NOMO-1 treated with DMSO at 0.1 percent for 48 hours (cell line): ENCODE measurements at regions not wholly inside any gene's neighbourhood (a gene's known extent, or its start where the extent isn't known, plus 50 kb on each side); places are given as distances from the start of the nearest gene placed in this dataset.
A peak's percentile ranks its signal among the peaks of the same experiment; 100 is the strongest.

Experiments used
- DNase-seq: peaks from one replicate; lab custom pipeline; 2025; ENCODE audit not compliant: unreplicated experiment; lab: John Stamatoyannopoulos, UW

DNA sequence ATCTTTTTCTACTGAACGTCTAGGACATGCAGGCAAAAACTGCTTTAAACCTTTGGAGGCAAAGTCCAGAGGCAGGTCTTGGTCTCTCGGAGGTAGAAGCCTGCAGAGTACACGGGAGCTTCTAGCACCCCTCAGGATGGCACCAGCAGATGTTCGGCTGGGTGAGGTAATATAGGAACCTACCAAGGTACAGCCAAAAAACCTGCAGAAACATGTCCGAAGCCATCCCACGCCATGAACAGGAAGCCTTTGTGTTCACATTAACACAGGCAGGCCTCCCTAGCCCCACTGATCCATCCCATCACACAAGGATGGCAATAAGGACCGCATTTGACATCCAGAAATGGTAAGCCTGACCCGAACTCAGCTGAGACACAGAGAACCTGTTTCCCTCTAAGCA, 157.9 kb upstream of the HES1 start:
- no peak for DNase-seq

DNA sequence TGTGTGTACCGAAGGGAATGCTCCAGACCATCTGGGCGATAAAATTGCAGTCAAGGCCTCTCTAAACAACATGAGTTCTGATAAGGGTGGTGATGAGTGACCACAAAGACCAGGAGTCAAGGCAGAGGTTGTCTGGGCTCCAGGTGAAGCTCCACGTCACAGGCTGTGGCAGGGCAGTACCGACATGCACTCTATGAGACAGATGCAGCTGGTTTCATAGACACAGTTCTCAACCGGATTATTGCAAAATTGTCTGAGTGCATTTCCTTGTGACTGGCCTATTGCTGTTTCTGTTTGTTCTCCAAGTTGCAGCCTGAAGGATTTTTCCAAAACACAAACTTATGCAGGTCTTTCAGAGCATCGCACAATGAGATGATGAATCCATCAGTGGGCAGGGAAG, 157.5 kb upstream of the HES1 start:
- DNase-seq: no peak

DNA sequence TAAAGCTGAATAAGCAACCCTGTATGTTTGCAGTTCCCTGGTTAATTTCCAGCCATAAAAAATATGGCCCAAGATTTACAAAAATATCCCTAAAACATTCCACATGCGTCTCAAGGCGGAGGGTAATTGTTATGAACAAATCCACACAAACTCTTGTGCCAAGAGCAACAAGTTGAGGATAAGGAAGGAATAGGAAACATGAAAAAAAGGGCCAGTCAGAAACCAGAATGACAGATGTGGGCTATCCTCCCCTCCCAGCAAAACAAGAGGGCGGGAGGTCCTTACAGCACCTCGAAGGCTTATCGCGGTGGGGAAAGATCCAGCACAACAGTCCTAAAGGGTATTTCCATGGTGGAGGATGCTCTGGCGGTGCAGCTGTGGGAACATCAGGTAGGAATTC, 155.6 kb upstream of the HES1 start:
- no peak for DNase-seq

DNA sequence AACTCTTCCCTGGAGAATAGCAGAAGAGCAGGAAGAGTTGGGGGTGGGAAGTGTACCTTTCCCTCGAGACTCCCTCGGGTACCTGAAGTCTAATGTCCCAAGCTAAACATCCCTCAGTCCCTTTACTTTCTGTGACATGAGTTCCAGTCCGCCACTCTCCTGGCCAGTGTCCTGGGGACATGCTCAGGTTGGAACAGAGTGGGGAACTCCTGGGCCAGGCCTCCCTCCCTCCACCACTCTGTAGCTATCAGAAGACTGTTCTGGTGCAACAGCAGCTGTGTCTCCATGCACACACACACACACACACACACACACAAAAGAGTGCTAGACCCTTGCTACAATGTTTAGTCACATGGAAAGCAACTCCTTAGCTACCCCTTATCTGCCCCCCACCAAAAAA, 155.0 kb upstream of the HES1 start:
- DNase-seq: no peak

DNA sequence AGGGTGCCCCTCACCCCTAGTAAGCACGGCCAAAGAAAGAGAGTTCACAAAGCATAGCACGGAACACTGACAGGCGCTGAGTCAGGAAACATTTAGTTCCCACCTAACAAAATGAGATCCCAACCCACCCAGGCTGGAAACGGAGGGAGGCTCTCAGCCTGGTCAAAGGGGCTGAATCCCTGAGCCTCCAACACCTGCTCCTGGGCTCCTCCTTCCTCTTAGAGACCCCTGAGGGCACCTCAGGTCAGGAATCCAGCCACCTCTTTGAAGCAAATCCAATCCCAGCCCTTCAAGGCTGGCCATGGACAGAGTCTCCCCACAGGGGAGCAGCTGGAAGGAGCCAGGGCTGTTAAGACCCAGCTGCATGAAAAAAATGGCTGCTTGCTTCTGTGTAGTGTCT, 154.4 kb upstream of the HES1 start:
- no peak for DNase-seq

DNA sequence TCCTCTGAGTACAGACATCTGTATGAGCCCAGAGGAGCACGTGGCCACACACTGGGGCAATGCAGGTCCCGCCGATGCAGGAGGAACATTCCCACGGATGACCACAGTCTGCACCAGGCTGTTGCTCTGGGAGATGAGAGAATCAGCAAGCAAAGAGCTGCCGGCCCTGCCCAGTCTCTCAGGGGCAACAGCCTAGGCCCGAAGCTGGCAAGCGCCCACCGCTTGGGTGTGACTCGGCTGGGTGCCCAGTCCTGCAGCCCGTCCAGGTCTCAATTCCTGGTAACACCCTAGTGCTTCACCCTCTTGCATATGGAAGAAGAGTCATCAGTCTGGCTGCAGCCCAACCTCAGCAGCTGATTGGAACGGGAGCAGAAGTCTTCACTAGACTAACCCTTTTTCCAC, 153.7 kb upstream of the HES1 start:
- no peak for DNase-seq

DNA sequence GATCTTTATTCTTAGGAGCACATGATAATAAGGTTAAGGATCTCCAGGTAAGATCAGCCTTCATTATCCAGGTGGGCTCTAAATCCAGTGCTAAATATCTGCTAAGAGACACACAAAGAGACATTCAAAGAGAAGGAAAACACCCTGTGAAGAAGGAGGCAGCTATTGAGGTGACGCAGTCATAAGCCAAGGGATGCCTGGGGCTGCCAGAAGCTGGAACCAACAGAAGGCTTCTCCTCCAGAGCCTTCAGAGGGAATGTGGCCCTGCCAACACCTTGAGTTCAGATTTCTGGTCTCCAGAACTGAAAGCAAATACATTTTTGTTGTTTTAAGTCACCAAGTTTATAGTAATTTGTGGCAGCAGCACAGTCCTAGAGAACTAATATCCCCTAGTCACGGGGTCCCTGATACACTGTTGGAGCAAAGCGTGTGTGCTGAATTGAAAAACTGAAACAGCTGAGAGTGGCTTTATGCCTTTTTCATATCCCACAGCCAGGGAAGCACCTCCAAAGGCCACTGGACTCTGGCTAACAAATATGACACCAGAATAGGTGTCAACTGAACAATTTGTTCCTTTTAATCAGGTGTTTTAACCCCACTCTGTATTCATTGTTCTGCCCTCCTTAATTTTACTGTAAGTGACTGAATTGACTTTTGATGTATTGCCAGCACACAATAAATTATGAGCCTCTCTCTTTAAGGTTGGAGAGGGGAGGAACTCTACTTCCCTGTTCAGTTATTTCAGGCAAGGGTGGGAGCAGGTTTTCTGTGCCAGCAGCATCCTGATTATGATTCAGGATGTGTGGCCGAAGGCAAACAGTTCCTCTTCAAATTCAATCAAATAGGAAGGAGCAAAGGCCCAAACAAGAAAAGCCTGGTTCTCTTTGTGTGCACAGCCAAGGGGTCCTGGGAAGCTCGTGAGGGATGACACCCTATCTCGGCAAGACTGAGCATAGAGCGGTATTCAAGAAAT, 151.8 kb upstream of the HES1 start:
- no peak for DNase-seq

DNA sequence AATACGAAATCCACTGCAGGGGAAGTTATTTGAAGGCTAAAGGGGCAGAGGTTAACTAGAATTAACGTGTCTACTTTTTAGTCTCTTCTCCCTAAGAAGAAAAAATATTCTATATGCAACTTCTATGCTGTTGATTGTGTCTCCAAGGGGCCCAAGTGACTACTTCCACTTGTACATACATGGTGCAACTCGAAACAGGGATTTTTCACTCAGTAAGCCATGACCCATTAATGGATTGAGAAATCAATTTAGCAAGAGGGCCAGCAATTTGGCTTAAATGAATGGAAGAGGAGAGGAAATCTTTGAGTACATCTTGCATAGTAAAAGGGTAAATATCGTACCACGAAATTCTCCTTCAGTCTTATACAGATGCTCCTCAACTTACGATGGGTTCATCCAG, 151.1 kb upstream of the HES1 start:
- no peak for DNase-seq

DNA sequence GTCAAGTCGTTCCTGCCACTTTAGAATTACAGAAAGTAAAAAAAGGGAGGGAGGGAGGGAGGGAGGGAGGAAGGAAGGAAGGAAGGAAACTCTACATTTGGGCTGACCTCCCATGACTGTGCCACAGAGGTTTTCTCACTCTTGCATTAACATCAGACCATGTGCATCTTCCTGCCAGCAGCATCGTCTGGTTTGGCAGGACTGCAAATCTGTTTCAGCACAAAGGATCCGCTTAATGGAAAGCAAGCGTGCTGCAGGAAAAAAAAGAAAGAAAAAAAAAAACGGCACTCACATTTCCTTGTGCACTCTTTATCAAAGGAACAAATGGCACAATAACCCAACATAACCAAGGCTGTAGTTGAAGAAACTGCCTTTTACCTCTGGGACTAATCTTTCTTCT, 148.8 kb upstream of the HES1 start:
- DNase-seq: no peak

DNA sequence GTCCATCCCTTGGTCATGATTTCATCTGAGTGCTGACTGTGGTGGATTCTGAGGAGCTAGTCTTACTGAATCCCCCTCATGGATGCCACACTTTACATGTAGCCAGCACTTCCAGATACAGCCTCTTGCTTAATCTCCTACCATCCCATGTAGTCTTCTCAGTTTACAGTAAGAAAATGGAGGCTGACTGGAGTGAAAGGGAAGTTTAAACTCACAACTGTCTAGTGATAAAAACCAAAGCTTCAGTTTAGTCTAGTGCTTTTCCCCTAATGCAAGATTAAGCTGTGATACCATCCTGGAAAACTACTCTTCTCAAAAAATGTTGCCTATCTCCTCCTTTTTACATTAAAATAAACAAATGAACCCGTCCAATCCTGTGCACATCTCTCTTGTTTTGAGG, 146.8 kb upstream of the HES1 start:
- DNase-seq: no peak

DNA sequence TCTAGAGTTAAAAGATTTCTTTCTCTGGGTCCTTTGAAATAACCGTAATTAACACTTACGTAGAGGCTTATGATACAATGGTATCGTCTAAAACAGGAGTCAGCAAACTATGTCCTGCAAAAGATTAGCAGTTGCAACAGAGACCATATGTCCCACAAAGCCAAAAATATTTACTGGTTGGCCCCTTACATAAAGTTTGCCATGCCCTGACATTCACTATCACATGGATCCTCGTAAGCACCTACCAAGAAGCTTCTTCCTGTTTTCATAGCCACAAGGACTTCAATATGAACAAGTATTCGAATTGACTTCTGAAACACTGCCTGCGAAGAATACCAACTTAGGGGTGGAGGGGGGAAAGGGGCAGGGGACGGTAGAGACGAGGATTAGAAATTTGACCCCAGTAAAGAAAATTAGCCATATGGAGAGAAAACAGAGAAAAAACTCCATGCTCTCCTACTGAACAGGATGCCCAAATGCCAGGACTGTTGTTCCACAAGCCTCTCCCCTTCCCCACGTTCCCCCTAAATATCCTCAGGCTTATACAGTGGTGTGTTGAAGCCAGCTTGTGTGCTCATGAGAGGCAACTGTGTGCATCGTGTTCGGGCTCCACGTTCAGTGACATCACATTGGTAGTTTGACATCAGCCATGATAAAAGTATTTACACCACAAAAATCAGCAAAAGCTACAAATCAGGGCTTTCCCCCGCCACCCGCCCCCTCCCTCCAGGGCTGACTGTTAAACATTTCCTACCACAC, 144.1 kb upstream of the HES1 start:
- DNase-seq: peak; percentile 18

DNA sequence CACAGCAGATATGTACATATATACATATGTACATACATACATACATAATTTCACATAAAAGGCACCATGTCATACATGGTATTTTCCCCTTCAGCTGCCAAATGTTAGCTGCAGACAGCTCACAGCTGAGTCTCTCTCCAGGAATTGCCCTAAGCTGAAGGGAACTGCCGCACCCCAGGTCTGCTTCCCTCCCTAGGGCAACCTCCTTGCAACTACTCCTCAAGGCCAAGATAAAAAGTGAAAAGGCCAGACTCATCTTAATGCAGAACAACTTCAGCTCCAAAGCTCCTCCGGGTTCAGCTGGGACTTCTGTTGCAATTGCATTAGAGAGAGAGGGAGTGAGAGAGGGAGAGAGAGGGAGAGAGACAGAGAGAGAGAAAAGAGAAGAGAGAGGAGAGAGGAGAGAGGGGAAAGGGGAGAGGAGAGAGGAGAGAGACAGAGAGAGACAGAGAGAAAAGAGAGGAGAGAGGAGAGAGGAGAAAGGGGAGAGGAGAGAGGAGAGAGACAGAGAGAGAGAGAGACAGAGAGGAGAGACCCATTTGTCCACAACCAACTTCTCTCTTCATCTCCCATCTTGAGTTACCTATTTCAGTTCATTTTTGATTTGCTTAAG, 143.4 kb upstream of the HES1 start:
- no peak for DNase-seq

DNA sequence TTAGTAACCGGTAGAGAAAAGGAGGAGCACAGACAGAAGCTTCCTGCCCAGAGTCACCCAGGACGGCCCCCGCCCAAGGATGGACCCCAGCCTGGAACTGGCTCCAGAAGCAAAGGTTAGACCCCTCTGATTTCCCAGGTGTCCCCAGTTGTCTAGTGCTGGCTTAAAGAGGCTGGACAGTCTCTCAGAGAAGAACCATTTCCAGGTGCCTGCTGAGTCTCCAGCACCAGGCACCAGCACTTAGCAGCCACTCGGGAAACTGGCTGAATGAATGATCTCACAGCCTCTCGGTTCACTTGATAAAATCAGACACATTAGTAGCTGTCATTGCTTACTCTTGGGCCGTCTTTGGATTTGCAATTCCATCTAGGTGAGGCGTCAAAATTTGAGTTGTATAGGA, 139.7 kb upstream of the HES1 start:
- no peak for DNase-seq

DNA sequence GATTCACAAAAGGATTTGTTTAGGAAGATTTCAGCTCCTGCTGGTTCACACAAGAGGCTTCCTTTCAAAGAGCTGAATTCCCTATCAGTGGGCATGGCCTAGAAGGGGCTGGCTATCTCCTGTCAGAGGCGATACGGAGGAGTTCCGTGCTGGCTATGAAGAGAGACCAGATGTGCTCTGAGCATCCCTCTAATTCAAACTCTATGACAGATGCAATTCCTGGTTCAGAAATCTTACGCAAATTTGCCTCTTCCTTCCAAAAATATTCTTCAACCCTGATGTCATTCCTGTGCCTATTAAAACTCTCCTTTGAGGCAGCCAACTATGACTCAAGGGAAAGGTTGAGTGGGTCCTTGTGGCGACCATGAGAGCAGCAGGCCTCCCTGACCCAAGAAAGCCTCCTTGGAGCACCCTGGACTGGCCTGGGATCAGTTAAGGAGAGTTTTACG, 139.3 kb upstream of the HES1 start:
- DNase-seq: no peak

DNA sequence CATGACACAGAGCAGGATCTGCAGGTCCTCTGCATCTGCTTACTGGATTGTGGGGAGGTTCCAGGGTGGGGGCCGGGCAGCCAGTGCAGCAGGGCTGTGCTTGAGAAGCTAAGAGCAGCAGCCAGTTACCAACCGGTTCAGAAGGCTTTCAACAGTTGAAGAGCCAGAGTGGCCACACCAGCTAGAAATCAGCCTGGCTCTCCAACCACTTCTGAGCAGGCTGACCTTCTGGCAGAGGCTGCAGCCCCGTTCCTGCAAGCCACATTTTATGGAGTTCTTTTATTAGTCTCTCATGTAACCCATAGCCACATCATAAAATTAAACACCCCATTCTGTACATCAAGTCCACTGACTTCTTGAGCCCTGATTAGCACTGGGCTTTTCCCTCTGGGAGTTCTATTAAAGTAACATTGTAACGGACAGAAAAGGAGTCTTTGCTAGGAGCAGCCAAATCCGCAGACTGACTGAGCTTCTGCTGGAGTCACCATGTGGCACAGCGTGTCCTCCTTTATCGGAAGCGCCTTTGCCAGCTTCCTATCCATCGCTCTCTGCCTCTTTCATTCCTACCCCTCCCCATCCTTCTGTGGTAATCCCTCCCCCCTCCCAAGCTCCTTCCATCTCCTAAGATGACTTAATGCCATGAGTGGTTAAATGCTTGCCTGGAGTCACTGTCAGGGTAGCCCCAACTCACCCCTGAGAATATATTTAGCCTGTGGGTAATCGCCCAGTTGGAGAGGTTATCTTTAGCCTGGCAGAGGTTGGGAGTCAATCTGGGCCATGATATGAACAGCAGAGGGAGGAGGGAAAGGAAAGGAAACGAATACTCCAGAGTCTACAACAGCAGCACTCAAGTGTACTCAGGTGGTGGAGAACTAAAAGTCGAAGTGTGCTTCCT, 138.5 kb upstream of the HES1 start:
- DNase-seq: no peak

DNA sequence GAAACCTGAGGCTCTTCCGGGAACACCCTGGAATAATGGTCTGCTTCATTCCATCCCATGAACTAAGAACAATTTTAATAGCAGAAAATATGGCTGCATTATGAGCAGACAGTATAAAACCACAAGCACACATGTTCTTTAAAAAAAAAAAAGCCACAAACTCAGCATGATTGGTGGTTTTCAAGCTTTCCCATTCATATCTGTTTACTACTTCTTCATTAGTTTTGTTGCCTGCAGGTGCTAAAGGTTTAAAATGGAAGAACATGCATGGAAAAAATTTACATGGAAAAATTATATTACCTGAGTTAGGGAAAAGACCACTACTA, 137.9 kb upstream of the HES1 start:
- no peak for DNase-seq

DNA sequence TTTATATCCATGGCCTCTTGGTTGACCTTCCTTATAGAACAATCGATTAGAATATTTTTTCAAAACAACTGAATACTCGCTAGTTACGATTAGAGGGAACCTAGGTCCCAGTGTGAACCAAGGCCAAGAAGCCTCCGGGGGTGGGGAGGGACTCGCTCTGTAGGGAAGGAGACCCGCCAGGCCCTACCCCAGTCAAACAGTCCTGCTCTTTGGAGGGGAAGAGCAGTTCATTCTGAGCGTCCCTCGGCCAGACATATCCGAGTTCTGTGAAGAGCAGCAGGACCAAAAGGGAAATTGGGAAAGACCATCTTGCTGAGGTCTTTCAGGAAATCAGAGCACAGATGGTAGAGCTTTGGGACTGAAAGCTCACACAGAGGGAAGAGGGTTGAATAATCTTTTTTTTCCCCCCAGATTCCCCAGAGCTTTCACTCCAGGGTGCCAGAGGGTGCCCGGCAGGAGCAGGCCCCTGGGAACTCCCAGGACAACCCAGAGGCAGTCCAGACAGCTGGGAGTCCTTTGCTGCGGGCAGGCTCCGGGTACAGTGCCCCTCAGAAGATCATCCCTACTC, 137.2 kb upstream of the HES1 start:
- DNase-seq: no peak

DNA sequence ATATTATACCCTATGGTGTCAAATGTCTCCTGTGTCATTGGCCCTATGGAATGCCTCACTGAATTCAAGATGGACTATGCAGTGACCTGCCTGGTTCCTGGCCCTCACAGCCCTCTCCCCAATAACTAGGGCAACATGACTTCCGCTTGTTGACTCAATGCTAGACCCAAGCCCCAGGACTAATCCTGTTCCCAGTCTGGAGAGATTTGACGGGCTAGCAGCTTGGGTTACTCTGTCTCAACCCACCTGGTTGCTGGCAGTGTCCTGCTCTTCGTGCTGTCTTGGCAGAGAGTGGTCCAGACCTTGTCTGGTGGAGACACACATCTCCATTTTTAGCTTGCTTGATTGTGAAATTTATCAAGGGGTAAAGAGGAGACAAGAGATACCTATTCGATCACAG, 135.8 kb upstream of the HES1 start:
- no peak for DNase-seq

DNA sequence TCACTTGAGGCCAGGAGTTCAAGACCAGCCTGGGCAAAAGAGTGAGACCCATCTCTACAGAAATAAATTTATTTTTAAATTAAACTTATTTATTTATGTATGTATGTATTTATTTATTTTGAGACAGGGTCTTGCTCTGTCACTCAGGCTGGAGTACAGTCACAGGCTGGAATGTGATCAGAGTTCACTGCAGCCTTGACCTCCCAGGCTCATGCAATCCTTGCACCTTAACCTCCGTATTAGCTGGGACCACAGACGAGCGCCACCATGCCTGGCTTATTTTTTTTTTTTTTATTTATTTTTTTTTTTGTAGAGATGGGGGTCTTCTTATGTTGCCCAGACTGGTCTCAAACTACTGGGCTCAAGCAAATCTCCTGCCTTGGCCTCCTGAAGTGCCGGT, 135.2 kb upstream of the HES1 start:
- DNase-seq: no peak

DNA sequence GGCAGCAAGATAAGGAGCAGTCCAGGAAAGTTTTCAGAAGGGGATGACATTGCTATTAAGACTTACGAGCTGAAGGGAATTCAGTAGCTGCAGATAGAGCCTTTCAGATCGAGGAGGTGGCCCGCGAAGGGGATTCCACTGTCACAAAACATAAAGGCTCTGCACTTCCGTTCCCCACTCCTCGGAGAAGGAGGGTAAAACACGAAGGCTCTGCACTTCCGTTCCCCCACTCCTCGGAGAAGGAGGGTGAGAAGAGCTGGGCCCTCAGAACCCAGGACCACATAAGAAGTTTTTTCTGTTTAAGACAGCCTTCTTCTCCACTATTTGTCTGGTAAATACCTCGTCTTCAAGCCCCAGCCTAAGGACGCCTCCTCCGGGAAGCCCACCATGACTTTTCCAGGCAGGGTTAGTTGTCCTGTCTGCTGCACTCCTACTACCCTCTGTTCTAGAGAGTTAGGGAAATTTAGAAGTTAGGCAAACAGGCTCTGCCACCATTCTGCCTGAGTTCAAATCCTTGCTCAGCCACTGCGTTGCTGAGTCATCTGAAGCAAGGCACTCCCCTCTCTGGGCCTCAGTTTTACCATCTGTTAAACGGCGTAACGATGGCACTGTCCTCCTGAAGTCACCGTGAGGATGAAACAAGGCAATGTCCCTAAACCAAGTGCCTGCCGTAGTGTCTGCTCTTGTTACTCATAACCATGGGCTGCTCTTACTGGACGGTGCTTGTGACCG, 134.1 kb upstream of the HES1 start:
- DNase-seq: no peak
